Fibroblast of mammary gland (primary cell): ENCODE measurements at regions not wholly inside any gene's neighbourhood (a gene's known extent, or its start where the extent isn't known, plus 50 kb on each side); places are given as distances from the start of the nearest gene placed in this dataset.

Experiments used
- DNase-seq: peaks from one replicate; pipeline ENCODE4 v3.0.0-alpha.2; 2010; ENCODE audit warnings: low read depth
- H3K4me3 ChIP-seq: 2 replicates; pipeline ENCODE4 v1.5.1; 2011; ENCODE audit warnings: low read depth, mild to moderate bottlenecking, low read length, moderate library complexity; ENCODE audit not compliant: control insufficient read depth
- CTCF ChIP-seq: conservative IDR thresholded peaks from 2 replicates; pipeline ENCODE4 v1.5.1; 2011; ENCODE audit warnings: low read depth, low read length, inconsistent platforms; ENCODE audit not compliant: control insufficient read depth, insufficient read depth

GRCh38 chr10:3412071-3412582, 239.5 kb upstream of the PITRM1 start:
- no peak for DNase-seq
- H3K4me3 ChIP-seq: no peak overlapping the region
- TF ChIP-seq CTCF: no peak

GRCh38 chr10:3411044-3411443, 238.5 kb upstream of the PITRM1 start:
- no peak for DNase-seq
- TF ChIP-seq CTCF: no peak
- H3K4me3 ChIP-seq: no peak overlapping the region

GRCh38 chr10:3409928-3410327, 237.3 kb upstream of the PITRM1 start:
- no peak for DNase-seq
- TF ChIP-seq CTCF: no peak

GRCh38 chr10:3408603-3409365, 236.2 kb upstream of the PITRM1 start:
- no peak for DNase-seq

More at GRCh38 chr10:3409928-3410327, 237.3 kb upstream of the PITRM1 start:
- no peak overlapping the region for H3K4me3 ChIP-seq

GRCh38 chr10:3407208-3407607, 234.6 kb upstream of the PITRM1 start:
- TF ChIP-seq CTCF: no peak
- peak; percentile 53 for DNase-seq
- no peak overlapping the region for H3K4me3 ChIP-seq

More at GRCh38 chr10:3408603-3409365, 236.2 kb upstream of the PITRM1 start:
- no peak overlapping the region for H3K4me3 ChIP-seq
- TF ChIP-seq CTCF: no peak

GRCh38 chr10:3406556-3406955, 234.0 kb upstream of the PITRM1 start:
- DNase-seq: no peak
- H3K4me3 ChIP-seq: no peak overlapping the region
- no peak for TF ChIP-seq CTCF
